CD4-positive, alpha-beta T cell treated with Interferon alpha-2 for 1 hour (primary cell): ENCODE measurements at regions not wholly inside any gene's neighbourhood (a gene's known extent, or its start where the extent isn't known, plus 50 kb on each side); places are given as distances from the start of the nearest gene placed in this dataset.

Experiments
- DNase-seq, 2 donors: peaks; one replicate each; pipeline ENCODE4 v3.0.0-alpha.2; 2020 to 2022

GRCh38 chr14:96617635-96618034 lies 115.5 kb downstream of the PAPOLA start:
- DNase-seq, result no peak

- DNase-seq, result no peak
Observed at GRCh38 chr14:96622926-96623325, 120.7 kb downstream of the PAPOLA start.

- DNase-seq, result no peak
Observed at GRCh38 chr14:96623676-96624484, 121.7 kb downstream of the PAPOLA start.

GRCh38 chr14:96624661-96625425 lies 122.7 kb downstream of the PAPOLA start:
- DNase-seq, result no peak

GRCh38 chr14:96625426-96625985 lies 123.3 kb downstream of the PAPOLA start:
- no peak for DNase-seq

- DNase-seq, result no peak
Observed at GRCh38 chr14:96626121-96626768, 124.1 kb downstream of the PAPOLA start.

GRCh38 chr14:96626916-96627315 lies 124.7 kb downstream of the PAPOLA start:
- DNase-seq, result no peak

GRCh38 chr14:96627386-96627785 lies 125.2 kb downstream of the PAPOLA start:
- DNase-seq, result no peak

- no peak for DNase-seq
Observed at GRCh38 chr14:96627811-96628775, 125.9 kb downstream of the PAPOLA start.

GRCh38 chr14:96629082-96629481 lies 126.9 kb downstream of the PAPOLA start:
- DNase-seq, result no peak

- no peak for DNase-seq
Observed at GRCh38 chr14:96629558-96630222, 127.5 kb downstream of the PAPOLA start.

GRCh38 chr14:96630281-96630680 lies 128.1 kb downstream of the PAPOLA start:
- DNase-seq, result no peak

- no peak for DNase-seq
Observed at GRCh38 chr14:96631030-96631429, 128.8 kb downstream of the PAPOLA start.

GRCh38 chr14:96631621-96632362 lies 129.6 kb downstream of the PAPOLA start:
- DNase-seq, result no peak

GRCh38 chr14:96632363-96632758 lies 130.2 kb downstream of the PAPOLA start:
- no peak for DNase-seq

- DNase-seq, result no peak
Observed at GRCh38 chr14:96633096-96633495, 130.9 kb downstream of the PAPOLA start.

- no peak for DNase-seq
Observed at GRCh38 chr14:96634481-96634880, 132.3 kb downstream of the PAPOLA start.

GRCh38 chr14:96634896-96635295 lies 132.7 kb downstream of the PAPOLA start:
- DNase-seq, result no peak

- no peak for DNase-seq
Observed at GRCh38 chr14:96635850-96636249, 133.7 kb downstream of the PAPOLA start.

GRCh38 chr14:96637521-96637920 lies 135.3 kb downstream of the PAPOLA start:
- no peak for DNase-seq
